GM21576 (cell line): ENCODE measurements at regions not wholly inside any gene's neighbourhood (a gene's known extent, or its start where the extent isn't known, plus 50 kb on each side); places are given as distances from the start of the nearest gene placed in this dataset.
"Not testable (repeated sequence)": the region's sequence is repeated elsewhere in the genome, so short reads cannot be mapped to it uniquely, and the experiment has no call there.

ENCODE experiments used
- ATAC-seq: cut with Tn5 transposase; IDR thresholded peaks from one replicate; pipeline ENCODE4 v1.9.1; 2021; ENCODE audit warnings: mild to moderate bottlenecking, moderate library complexity; ENCODE audit not compliant: unreplicated experiment

DNA sequence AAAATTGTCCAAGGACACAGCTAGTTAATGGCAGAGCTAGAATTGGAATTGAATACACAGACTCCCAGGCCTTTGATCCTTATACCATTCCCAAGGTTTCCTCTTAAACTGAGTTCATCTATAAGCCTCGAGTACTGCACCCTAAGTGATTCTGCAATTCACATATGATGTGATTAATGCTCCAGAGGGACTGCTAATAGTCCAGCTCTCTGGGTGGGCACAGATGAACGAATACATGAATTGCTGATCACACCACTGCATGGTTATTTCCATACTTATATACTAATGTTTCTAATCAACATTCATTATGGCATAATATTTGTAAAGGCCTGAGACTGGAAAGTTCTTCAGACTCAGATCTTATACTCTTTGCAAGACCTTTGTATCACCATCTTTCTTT is 101.8 kb downstream of the NUFIP1 start:
- ATAC-seq: no peak

DNA sequence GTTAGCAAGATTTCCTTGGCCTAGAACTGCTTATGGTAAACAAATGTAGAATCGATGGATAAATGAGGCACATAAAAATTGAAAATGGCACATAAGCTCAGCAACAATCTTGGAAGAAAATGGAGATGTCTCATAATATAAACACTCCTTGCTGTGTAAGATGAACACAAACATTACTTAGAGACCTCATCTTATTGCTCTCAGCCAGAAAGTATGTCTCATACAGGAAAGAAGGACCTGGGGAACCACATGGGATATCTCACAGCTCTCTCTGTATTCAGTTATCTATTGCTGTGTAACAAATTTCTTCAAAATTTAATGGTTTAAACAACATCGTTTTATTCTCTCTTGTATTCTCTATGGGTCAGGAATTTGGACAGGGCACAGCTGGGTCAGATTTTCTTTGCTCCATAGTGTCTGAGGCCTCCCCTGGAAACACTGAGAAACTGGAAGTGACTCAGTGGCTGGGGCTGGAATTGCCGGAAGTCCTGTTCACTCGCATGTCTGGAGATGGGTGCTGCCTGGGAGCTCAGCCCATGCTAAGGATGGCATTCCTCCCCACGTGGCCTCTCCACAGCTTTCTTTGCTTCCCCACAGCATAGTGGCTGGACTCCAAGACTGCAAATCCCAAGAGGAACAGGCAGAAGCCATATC is 105.1 kb downstream of the NUFIP1 start:
- no peak for ATAC-seq

DNA sequence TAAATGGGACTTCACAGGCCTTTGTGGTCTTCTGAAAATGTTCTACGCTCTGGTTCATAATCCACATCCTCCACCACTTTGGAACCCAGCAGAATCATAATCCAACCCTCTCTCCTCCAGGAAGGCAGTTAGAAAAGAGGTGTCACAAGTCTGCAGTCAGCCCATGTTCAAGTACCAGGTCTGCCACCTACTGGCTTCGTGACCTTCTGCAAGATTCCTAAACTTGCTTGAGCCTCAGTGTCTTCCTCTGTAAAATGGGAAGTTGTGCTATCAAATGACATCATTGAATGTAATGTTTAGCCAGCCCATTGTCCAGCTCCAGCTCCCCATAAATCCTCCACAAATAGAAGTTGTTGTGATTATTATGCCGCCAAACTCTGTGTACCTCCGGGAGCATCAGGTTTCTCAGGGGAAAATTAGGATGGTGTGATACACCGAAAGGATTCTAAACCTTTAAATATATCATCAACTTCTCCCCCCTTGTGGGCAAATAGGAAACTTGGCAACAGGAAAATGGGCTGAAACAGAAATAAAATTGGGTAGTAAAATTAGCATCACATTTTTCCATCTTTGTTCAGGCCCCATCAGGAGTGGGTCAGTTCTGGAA is 109.7 kb downstream of the NUFIP1 start:
- no peak for ATAC-seq

DNA sequence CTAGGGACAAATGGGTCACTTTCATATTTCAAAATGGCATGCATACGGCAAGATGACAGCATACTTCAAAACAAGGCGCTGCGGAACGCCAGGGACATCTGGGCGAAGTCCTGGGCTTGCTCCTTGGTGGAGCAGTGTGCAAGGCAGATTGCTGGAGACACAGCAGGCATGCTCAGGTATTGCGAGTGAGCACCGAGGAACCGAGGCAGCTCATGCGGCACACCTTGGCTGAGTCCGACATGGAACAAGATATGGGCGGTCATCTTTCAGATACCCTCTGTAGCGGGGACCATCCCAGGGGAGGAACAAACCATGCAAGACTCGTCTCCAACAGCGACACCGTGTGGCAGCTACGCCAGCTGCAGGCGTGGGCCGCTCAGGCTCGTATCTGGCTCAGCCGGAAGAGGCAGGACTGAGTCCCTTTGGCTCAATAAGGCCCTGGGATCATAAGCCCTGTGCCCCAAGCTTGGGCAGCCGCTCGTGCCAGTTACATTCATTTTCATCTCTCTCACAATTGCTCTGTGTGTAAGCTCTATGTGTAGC is 112.4 kb downstream of the NUFIP1 start:
- ATAC-seq: no peak

DNA sequence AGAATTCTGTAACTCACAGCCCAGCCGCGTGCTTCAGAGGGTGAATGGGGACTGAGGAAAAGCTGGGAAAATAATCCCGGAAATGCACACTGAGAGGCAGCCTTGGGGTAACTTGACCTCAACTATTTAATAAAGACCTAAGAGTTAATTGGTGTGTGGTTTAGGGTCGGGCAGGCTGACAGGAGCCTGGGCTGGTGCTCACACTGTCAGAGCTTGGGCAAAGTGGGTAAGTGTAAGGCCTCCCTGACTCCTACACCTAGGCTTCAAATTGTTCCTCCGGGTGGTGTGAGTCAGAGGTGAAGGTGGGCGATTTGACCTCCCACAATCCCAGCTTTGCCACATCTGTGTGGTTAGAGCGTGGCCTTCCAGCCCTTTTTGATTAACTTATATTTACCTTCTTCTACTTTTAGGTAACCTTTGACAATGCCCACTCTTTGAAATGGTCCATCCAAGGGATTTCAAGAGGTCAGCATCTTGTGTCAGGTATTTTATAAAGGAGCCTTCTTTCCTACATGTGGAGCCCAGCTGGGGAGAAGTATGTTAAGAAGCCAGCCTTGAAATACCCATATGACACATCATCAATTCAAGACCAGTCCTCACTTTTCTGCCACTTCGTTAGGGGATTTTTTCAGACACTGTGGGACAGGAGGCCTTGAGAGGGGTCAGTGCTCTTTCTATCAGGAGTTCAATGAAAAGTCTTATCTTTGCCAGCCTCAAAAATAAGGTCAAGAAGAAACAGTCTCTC is 114.2 kb downstream of the NUFIP1 start:
- ATAC-seq: no peak

DNA sequence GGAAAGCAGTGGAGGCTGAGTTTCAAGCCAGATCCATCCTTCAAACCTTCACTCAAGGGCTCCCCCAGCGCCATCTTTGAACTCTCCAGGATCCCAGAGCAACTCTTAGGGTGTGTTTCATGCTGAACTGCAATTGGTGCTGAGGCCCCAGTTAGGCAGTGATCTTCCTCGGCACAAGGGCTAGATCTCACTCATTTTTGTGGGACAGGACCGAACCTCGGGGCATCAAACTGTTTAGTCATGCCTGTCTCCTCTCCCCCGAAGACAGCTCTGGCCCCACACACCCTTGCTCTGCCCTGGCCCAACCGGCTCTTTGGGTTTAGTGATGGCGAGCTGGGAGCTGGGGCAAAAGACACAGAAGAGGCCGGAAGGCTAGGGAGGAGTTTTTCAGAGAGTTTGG is 115.1 kb downstream of the NUFIP1 start:
- ATAC-seq: no peak

DNA sequence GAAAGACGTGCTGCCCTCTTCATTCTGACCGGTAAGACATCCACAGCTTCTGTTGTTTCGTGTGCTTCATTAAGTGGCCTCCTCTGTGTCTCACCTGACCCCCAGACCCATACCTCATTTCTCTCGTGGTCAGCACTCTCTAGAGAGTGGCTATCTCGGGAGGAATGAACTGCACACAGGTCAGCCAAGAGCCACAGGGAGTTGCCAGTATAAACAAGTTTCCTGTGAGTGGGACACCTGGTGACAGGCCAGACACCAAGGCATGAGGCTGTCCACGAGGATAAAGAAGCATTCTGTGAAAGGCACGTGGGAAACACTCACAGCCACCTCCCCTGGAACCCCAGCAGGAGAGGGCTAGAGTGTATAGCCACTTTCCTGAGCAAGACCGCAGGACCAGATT is 115.8 kb downstream of the NUFIP1 start:
- no peak for ATAC-seq

DNA sequence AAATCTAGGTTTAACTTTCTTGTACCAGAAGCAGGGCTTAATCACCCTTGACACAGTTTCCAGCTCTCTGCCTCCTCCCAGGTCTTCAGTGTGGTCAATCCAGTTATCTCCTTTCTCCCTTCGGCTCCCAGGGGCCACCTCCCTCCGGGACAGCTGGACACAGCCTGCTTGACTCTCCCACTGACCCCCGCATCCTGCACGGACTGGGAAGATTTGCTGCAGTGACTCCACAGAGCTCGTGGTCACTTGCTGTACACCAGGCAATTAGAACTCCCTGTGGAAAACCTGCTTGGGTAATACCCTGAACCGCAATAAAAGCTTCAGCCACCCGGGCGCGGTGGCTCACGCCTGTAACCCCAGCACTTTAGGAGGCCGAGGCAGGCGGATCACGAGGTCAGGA is 116.5 kb downstream of the NUFIP1 start:
- no peak for ATAC-seq

DNA sequence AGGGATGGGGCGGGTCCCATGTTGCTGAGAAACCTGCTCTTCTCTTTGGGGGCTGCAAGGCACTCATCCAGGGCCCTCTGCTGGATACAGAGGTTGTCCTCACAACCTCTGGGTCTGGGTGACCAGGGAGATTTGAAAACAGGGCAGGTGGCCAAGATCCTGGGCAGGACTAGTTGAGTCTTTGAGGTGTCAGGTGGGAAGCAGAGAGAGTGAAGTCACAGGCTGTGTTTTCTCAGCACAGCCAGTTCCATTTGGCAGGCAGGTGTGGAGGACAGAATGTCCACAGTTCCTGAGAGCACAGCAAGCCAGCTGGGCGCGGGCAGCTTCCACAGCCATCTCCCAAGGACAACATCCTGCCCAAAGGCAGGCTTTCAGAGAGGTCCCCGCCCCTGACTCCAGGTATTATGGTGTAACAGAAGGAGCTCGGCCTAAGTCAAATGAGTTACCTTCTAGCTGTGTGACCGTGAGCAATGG is 118.8 kb downstream of the NUFIP1 start:
- ATAC-seq: no peak

DNA sequence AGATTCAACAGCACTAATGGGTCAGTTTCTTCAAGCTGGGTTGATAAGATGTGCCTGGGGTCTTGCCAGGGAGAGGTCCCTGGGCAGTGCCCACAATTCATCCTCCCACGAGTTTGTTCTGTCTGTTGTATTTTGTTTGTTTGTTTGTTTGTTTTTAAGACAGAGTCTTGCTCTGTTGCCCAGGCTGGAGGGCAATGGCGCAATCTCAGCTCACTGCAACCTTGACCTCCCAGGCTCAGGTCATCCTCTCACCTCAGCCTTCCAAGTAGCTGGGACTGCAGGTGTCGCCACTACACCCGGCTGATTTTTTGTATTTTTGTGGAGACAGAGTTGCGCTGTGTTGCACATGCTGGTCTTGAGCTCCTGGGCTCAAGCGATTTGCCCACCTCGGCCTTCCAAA is 120.1 kb downstream of the NUFIP1 start:
- ATAC-seq: no peak

DNA sequence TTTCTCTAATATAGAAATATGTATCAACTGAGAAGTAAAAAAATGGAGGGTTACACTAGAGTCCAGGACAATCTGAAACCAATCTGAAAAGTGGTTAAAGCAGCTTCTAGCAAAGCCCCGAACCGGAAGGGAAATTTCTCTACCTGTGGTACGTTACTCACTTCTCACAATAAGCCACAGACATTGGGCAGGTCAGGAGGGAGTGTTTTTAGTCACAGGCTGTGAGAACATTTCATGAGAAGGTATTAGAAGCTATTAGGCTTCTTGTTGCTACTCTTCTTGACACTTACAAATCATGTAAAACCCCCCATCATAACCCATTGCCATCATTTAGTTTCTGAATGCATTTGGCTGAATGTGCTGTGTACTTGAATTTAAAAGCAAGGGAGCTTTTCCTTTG is 120.9 kb downstream of the NUFIP1 start:
- ATAC-seq: peak; percentile 64

DNA sequence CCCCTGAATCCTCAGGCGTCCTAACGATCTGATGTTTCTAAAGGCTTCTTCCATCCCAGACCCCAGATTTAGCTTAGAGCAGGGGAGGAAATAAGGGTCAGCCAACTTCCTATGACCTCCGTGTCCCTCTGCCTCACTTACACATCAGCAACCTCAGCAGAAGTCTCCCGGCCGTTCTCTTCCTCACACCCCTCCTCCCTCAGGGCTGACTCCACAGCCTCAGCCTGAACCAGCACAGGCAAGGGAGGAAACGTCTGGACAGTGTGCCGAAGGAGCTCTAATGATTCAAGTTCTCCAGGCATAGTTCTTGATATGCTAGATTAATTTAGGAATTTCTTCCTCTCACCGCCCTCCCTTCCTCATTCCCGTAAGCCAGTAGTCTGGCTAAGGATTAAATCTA is 121.4 kb downstream of the NUFIP1 start:
- ATAC-seq: no peak

DNA sequence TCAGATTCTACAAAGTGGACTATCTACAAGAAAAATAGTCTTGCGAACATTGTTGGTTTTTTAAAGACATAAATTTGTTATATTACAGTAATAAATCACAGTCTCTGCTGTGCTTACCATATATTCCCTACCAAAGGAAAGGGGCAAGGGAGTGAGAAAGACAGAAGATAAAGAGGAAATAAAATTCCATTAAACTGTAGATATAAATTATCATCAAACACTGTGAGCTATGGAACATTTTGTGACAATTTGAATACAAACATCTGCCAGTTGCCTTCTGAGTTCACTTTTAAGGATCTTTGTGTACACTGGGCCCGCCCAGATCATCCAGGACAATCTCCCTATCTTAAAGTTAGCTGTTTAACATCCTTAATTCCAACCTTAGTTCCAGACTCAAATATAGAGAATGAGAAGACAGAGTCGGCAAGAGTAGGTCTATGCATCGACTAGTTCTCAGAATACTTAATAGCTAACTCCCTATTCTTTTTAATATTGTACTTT is 122.8 kb downstream of the NUFIP1 start:
- ATAC-seq: no peak

DNA sequence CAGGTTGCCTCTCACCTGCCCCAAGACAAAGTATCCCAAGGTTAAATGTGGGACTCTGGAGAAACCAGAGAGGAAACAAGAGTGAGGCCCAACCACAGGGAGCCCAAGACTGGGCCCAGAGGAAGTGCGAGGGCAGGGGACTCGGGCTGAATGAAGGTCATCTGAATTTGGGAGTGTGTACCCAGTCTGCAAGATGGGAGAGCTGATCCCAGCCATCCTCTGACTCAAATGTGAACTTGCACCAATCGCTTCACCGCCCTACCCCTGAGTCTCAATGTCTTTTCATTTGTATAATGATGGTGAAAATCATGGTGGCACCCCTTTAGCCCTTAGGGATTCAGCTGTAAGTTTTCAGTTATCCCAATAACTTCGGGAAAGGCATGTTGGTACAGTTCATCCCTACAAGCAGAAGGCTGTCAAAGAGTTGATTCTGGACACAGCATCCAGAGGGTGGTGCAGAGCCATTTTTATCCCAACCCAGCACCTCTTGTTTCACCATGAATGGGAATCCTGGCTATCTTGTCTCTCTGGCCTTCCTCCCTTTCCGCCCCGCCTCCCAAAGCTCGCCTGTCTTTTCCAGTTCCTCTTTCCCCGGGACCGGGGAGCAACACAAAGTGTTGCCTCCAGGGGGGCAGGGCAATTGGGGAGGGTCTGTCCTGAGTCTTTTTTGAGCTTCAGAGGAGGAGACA is 123.4 kb downstream of the NUFIP1 start:
- ATAC-seq: no peak

DNA sequence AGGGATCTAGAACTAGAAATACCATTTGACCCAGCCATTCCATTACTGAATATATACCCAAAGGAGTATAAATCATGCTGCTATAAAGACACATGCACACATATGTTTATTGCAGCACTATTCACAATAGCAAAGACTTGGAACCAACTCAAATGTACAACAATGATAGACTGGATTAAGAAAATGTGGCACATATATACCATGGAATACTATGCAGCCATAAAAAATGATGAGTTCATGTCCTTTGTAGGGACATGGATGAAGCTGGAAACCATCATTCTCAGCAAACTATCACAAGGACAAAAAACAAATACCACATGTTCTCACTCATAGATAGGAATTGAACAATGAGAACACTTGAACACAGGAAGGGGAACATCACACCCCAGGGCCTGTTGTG is 125.6 kb downstream of the NUFIP1 start:
- not testable (repeated sequence) for ATAC-seq

DNA sequence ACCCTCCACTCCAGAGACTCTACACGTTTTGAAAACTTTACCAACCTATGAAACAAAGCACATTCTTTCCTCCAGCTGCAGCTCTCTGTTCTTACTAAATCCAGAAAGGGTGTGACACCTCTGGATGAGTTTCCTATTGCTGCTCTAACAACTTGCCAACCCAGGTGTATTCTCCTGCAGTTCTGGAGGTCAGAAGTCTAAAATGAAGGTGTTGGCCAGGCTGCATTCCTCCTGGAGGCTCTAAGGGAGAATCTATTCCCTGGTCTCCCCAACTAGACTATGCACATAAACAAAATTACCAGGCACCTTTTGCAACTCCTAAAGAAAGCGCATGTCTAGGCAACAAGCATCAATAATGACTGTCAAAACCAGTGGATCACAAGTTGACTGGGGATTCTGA is 128.8 kb downstream of the NUFIP1 start:
- no peak for ATAC-seq

DNA sequence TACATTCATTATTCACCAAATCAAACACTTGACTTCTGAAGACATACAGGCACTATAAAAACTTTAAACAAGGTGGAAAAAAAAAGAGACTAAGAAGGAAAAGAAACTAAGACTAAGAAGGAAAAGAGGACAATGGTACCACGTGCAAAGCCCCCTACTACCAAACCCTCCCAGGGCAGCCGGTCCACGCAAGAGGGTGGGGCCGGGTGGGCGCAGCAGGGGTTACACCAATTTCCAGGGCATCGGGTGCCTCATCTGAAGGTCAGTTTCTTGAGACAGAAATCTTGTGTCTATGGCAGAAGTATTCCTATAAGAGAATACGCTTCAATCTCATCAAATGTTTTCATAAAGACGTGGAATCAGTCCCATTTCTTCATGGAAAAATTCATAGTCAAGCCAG is 131.5 kb downstream of the NUFIP1 start:
- no peak for ATAC-seq

DNA sequence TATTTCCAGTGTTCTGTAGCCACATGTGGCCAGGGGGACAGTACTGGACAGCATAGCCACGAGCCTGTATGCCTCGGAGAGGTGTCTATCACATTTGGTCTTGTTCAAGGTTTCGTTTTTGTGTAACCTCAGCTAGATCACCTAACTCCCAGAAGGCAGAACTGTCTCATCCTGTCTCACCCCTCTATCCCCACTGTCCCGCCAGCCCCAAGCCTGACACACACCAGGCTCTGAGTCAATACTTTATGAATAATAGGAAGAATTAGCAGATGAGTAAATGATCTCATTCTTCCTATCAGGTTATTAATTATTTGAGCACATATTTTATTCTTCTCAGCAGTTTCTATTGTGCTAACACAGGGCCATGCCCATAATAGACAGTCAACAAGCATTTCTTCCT is 132.2 kb downstream of the NUFIP1 start:
- ATAC-seq: no peak

DNA sequence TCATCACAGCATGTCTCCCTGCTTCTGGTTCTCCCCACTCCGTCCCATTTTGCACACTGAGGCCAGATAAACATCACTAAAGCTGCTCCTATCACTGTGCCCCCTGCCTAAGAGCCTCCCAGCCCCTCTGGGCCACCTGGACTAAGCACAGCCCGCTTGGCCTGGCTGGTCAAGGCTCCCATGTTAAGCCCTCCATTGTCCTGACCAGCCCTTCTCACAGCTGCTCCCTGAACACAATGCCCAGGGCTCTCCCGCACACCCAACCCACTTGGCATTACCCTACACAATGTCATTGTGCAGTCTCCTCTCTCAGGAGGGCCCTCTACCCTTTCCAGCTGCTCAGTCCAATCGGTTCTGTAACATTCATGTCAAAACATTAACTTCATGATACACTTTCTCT is 133.4 kb downstream of the NUFIP1 start:
- no peak for ATAC-seq

DNA sequence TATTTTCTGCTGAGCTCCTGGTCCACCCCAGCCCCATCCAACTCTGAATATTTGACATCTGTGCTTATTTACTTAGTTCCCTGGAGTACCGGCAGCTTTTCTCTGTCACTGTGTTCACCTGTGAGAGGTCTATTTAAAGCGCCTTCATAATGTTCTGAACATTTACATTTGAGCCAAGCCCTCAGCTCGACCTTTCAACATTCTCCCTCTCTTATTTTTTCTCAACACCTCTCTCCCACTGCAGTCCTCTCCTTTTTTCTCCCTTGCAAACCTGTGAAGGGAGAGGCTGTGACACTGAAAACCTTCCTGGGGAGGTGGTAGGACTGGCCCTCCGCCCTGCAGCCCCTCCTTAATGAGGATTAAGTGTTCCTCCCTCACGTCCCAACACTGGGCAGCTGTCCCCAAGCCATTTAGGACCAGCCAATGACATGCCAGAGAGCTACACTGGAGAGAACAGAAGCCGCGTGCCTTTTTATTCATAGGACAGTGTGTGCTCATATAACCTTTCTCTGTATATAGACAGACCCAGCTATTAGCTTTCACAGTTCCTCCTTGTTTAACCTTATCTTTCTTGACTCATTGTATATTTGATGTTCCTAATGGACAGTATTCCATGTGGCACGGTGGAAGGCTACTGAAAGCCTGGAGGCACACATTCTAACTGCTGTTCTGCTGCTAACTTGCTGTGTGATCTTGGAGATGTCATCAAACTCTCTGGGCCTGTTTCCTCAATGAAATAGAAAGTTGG is 134.8 kb downstream of the NUFIP1 start:
- no peak for ATAC-seq
